Breast epithelium (tissue), 4 donors: ENCODE measurements at regions not wholly inside any gene's neighbourhood (a gene's known extent, or its start where the extent isn't known, plus 50 kb on each side); places are given as distances from the start of the nearest gene placed in this dataset.
"Not testable (repeated sequence)": the region's sequence is repeated elsewhere in the genome, so short reads cannot be mapped to it uniquely, and the experiment has no call there.

Source experiments
- DNase-seq, 2 donors: peaks; one replicate each; pipeline ENCODE4 v3.0.0-alpha.2; 2019; ENCODE audit warnings: low spot score in 2 of 2
- H3K27ac ChIP-seq, 2 donors: fragments of 200-600 bp; sonication (generic) in 1 of 2; one replicate each; pipeline ENCODE4 v1.5.1; 2016 to 2019; ENCODE audit warnings: mild to moderate bottlenecking in 1 of 2
- H3K27me3 ChIP-seq, 2 donors: fragments of 200-600 bp; sonication (generic) in 1 of 2; one replicate each; pipeline versions ENCODE4 v1.5.1 to v1.6.0; 2017 to 2019; ENCODE audit warnings: control low read depth in 1 of 2, mild to moderate bottlenecking in 1 of 2
- H3K36me3 ChIP-seq: fragments of 200-600 bp; one replicate; pipeline ENCODE4 v1.5.1; 2019
- H3K4me1 ChIP-seq, 2 donors: fragments of 200-600 bp; sonication (generic); one replicate each; pipeline ENCODE4 v1.5.1; 2016 to 2019; ENCODE audit warnings: control low read depth in 1 of 2
- H3K4me3 ChIP-seq, 3 donors: fragments of 200-600 bp; sonication (generic); 1 replicate in 2 of 3; 2 replicates in 1 of 3; pipeline ENCODE4 v1.5.1; 2016 to 2019; ENCODE audit warnings: mild to moderate bottlenecking in 3 of 3, moderate library complexity in 2 of 3
- H3K9me3 ChIP-seq, 2 donors: fragments of 200-600 bp; sonication (generic) in 1 of 2; one replicate each; pipeline ENCODE4 v1.5.1; 2016 to 2019; ENCODE audit warnings: control low read depth in 1 of 2
- CTCF ChIP-seq, 3 donors: fragments of 450-650 bp; IDR thresholded peaks; one replicate each; pipeline ENCODE4 v1.5.1; 2016 to 2017; ENCODE audit warnings: antibody characterized with exemption in 3 of 3, mild to moderate bottlenecking in 3 of 3, moderate library complexity in 3 of 3
- POLR2A ChIP-seq: fragments of 450-650 bp; IDR thresholded peaks from one replicate; pipeline ENCODE4 v1.6.1; 2016; ENCODE audit warnings: antibody characterized with exemption, mild to moderate bottlenecking, moderate library complexity
- POLR2AphosphoS5 ChIP-seq, 3 donors: sonication (generic); formaldehyde crosslinking; IDR thresholded peaks; one replicate each; pipeline ENCODE4 v1.6.1; 2017; ENCODE audit warnings: antibody characterized with exemption in 3 of 3
- intact Hi-C: fragments of 100-400 bp; cut with DNase I; formaldehyde crosslinking; loops from one replicate; pipeline ENCODE4 v1.15.1; 2023; ENCODE audit warnings: low total_unique reads

GRCh38 chr13:49859560-49859959 lies 67.1 kb upstream of the KPNA3 start:
- H3K9me3 ChIP-seq = peaks cover 0 to 10% of the 10 kb centered on the region in 2 donors
- no peak overlapping the region for H3K27ac ChIP-seq
- no peak for DNase-seq
- H3K4me3 ChIP-seq = no peak overlapping the region
- intact Hi-C loops = no loop called here
- no peak for TF ChIP-seq POLR2AphosphoS5 (IDR thresholded peaks at IDR 0.05)
- TF ChIP-seq CTCF (IDR thresholded peaks at IDR 0.05) = no peak
- no peak for TF ChIP-seq POLR2A
- no peaks in the 10 kb centered on the region for H3K4me1 ChIP-seq
- no peaks in the 10 kb centered on the region for H3K36me3 ChIP-seq
- no peaks in the 10 kb centered on the region for H3K27me3 ChIP-seq

GRCh38 chr13:49858178-49858856 lies 65.8 kb upstream of the KPNA3 start:
- intact Hi-C loops = no loop called here
- DNase-seq = no peak

GRCh38 chr13:49855930-49856329 lies 63.4 kb upstream of the KPNA3 start:
- Histone ChIP-seq H3K4me3 (no peak overlapping the region), H3K27ac (no peak overlapping the region), H3K27me3 (no peaks in the 10 kb centered on the region), H3K4me1 (no peaks in the 10 kb centered on the region), H3K36me3 (no peaks in the 10 kb centered on the region), H3K9me3 (peaks cover 0 to 10% of the 10 kb centered on the region in 2 donors)
- intact Hi-C loops = no loop called here
- no peak for DNase-seq
- TF ChIP-seq CTCF (IDR thresholded peaks at IDR 0.05) (no peak), POLR2AphosphoS5 (IDR thresholded peaks at IDR 0.05) (no peak), POLR2A (no peak)

More at GRCh38 chr13:49858178-49858856, 65.8 kb upstream of the KPNA3 start:
- H3K9me3 ChIP-seq = peaks cover 0 to 10% of the 10 kb centered on the region in 2 donors
- TF ChIP-seq POLR2AphosphoS5 (IDR thresholded peaks at IDR 0.05) (no peak), CTCF (IDR thresholded peaks at IDR 0.05) (no peak), POLR2A (no peak)
- no peaks in the 10 kb centered on the region for H3K4me1 ChIP-seq
- H3K36me3 ChIP-seq = no peaks in the 10 kb centered on the region
- no peak overlapping the region for H3K4me3 ChIP-seq
- H3K27me3 ChIP-seq = no peaks in the 10 kb centered on the region
- peak overlapping the region in 1 of 2 donors; percentile 1 for H3K27ac ChIP-seq

- H3K9me3 ChIP-seq = peaks cover 0 to 10% of the 10 kb centered on the region in 2 donors
- no peaks in the 10 kb centered on the region for H3K4me1 ChIP-seq
- H3K4me3 ChIP-seq = no peak overlapping the region
- no peak overlapping the region for H3K27ac ChIP-seq
- H3K36me3 ChIP-seq = no peaks in the 10 kb centered on the region
- intact Hi-C loops = no loop called here
- TF ChIP-seq POLR2AphosphoS5 (IDR thresholded peaks at IDR 0.05) (no peak), POLR2A (no peak), CTCF (IDR thresholded peaks at IDR 0.05) (no peak)
- DNase-seq = no peak
- no peaks in the 10 kb centered on the region for H3K27me3 ChIP-seq
These were observed 61.1 kb upstream of the KPNA3 start for GRCh38 chr13:49853535-49853934.

- intact Hi-C loops, H3K27ac ChIP-seq, H3K27me3 ChIP-seq, H3K4me1 ChIP-seq, DNase-seq, H3K9me3 ChIP-seq, H3K4me3 ChIP-seq, H3K36me3 ChIP-seq: not testable (repeated sequence)
These were observed 60.0 kb upstream of the KPNA3 start for GRCh38 chr13:49852460-49852859.
